Osteocyte (in vitro differentiated cells): ENCODE measurements at regions not wholly inside any gene's neighbourhood (a gene's known extent, or its start where the extent isn't known, plus 50 kb on each side); places are given as distances from the start of the nearest gene placed in this dataset.

Experiments used
- DNase-seq: peaks from one replicate; pipeline ENCODE4 v3.0.0; 2021; ENCODE audit warnings: mixed read lengths; ENCODE audit not compliant: unreplicated experiment; ENCODE audit errors: extremely low spot score
- H3K27ac Mint-ChIP-seq: one replicate; pipeline ENCODE4 v1.8.0; 2021; ENCODE audit warnings: mild to moderate bottlenecking, mixed read lengths; ENCODE audit not compliant: unreplicated experiment
- H3K27me3 Mint-ChIP-seq: one replicate; pipeline ENCODE4 v1.8.0; 2021; ENCODE audit warnings: mixed read lengths; ENCODE audit not compliant: unreplicated experiment
- H3K36me3 Mint-ChIP-seq: one replicate; pipeline ENCODE4 v1.8.0; 2021; ENCODE audit warnings: mixed read lengths; ENCODE audit not compliant: unreplicated experiment
- H3K4me1 Mint-ChIP-seq: one replicate; pipeline ENCODE4 v1.8.0; 2021; ENCODE audit warnings: mixed read lengths; ENCODE audit not compliant: unreplicated experiment
- H3K4me3 Mint-ChIP-seq: one replicate; pipeline ENCODE4 v1.8.0; 2021; ENCODE audit warnings: mild to moderate bottlenecking, moderate library complexity, mixed read lengths; ENCODE audit not compliant: unreplicated experiment
- H3K9me3 Mint-ChIP-seq: one replicate; pipeline ENCODE4 v1.8.0; 2021; ENCODE audit warnings: mixed read lengths; ENCODE audit not compliant: unreplicated experiment
- TF ChIP-seq, protein P1 (sequence below): fragments of 200-600 bp; sonication (generic); IDR thresholded peaks from 2 replicates; pipeline ENCODE4 v1.5.0; 2021; ENCODE audit warnings: antibody characterized with exemption, mild to moderate bottlenecking, moderate library complexity

DNA sequence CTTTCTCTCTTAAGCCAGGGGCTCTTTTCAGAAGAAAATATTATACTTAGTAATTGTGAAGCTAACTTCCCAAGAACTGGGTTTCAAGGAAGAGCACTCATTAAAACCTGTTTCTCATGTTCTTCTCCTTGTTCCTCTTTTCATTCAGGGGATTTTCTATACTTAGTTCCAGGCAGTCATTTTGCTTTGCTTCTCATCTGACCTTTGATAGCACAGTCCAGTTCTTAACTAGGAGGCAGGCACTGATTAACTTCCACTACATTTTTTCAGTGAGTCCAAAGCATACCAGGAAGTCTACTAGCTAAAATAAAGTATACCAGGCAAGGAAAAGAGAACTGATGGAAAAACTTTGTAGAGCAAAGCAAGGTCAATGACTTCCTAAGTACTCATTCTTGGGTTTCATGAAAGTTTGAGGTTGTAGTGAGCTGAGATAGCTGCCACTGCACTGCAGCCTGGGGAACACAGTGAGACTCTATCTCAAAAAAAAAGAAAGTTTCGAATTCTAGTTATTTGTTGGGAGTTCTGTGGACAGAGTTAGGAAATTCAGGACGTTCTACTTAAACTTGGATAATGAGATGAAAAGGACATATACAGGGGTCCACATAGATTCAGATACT lies 190.1 kb upstream of the HS3ST1 start:
- Mint-ChIP-seq H3K36me3 (no peaks in the 10 kb centered on the region), H3K9me3 (peaks cover 5% of the 10 kb centered on the region), H3K4me1 (no peaks in the 10 kb centered on the region), H3K27me3 (no peaks in the 10 kb centered on the region), H3K27ac (no peak overlapping the region), H3K4me3 (no peak overlapping the region)
- TF ChIP-seq, protein P1, sequence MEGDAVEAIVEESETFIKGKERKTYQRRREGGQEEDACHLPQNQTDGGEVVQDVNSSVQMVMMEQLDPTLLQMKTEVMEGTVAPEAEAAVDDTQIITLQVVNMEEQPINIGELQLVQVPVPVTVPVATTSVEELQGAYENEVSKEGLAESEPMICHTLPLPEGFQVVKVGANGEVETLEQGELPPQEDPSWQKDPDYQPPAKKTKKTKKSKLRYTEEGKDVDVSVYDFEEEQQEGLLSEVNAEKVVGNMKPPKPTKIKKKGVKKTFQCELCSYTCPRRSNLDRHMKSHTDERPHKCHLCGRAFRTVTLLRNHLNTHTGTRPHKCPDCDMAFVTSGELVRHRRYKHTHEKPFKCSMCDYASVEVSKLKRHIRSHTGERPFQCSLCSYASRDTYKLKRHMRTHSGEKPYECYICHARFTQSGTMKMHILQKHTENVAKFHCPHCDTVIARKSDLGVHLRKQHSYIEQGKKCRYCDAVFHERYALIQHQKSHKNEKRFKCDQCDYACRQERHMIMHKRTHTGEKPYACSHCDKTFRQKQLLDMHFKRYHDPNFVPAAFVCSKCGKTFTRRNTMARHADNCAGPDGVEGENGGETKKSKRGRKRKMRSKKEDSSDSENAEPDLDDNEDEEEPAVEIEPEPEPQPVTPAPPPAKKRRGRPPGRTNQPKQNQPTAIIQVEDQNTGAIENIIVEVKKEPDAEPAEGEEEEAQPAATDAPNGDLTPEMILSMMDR = no peak
- no peak for DNase-seq

DNA sequence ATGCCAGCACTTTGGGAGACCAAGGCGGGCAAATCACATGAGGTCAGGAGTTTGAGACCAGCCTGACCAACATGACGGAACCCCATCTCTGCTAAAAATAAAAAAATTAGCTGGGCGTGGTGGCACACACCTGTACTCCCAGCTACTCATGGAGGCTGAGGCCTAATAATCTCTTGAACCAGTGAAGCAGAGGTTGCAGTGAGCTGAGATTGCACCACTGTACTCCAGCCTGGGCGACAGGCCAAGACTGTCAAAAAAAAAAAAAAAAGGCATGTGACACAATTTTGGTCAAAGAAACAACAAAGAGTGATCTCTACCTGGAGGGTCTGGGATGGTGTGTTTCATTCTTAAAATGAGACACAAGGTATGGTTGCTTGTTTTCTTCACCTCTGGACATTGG lies 188.2 kb upstream of the HS3ST1 start:
- Mint-ChIP-seq H3K27ac (no peak overlapping the region), H3K4me1 (no peaks in the 10 kb centered on the region), H3K27me3 (no peaks in the 10 kb centered on the region), H3K4me3 (no peak overlapping the region), H3K36me3 (no peaks in the 10 kb centered on the region), H3K9me3 (peaks cover 5% of the 10 kb centered on the region)
- TF ChIP-seq, protein P1 = no peak
- DNase-seq = no peak

DNA sequence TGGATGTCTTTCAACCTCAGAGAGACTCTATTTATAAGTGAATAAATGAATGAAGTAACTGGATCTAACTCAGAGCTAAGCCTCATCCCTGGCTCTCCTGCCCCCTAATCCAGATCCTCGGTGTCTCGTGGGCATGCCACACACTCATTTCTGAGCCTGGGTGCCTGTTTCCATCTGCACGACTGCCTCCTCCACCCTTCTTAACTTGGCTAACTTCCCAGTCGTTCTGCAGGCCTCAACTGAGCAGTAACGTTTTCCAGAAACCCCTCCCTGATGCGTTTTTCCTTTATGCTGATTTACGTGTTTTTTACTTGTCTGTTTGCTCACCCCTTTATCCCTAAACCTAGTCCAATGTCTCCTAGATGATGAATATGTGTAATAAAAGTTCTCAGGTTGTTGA lies 186.9 kb upstream of the HS3ST1 start:
- H3K36me3 Mint-ChIP-seq = no peaks in the 10 kb centered on the region
- no peak for DNase-seq
- no peaks in the 10 kb centered on the region for H3K4me1 Mint-ChIP-seq
- no peak overlapping the region for H3K27ac Mint-ChIP-seq
- peaks cover 4% of the 10 kb centered on the region for H3K9me3 Mint-ChIP-seq
- no peaks in the 10 kb centered on the region for H3K27me3 Mint-ChIP-seq
- H3K4me3 Mint-ChIP-seq = no peak overlapping the region
- TF ChIP-seq, protein P1 = no peak

DNA sequence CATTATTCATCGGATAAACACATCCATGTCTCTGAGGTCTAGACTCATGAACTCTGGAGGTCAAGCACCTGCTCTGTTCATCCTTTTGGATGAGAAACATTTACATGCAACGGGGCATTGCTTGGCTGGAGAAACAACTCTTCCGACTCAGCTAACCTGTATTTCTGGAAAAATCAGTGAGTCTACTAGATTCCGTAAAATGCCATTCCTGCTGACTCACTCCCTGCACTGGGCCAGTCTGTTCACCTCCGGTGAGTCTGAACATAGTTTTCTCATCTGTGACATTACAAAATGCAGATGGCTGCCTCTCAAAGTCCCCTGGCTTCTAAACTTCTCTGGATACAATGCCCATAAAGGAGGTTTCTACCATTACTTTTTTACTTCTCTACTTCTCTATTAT lies 185.7 kb upstream of the HS3ST1 start:
- TF ChIP-seq, protein P1 = no peak

DNA sequence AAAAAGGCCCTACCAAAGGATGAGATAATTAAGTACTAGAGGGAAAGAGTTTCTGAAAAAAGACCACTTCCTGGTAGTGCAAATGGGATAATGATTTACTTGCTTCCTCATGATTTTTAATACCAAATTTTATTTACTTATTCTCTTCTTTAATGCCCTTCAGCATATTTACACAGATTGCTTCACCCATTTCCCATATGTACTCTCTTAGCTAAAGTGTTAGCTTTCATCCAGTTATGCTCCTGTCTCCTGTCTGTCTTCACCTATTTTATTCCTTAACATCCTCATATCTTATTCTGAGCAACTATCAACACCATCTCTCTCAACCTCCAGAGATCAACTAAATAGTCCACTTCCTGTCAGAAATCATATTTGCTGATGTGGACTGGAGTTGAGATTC lies 183.2 kb upstream of the HS3ST1 start:
- Mint-ChIP-seq H3K9me3 (no peaks in the 10 kb centered on the region), H3K27ac (no peak overlapping the region)
- TF ChIP-seq, protein P1 = no peak

More for the DNA sequence above, 185.7 kb upstream of the HS3ST1 start:
- H3K27me3 Mint-ChIP-seq = no peaks in the 10 kb centered on the region
- no peaks in the 10 kb centered on the region for H3K9me3 Mint-ChIP-seq
- H3K36me3 Mint-ChIP-seq = no peaks in the 10 kb centered on the region
- DNase-seq = no peak
- H3K4me1 Mint-ChIP-seq = no peaks in the 10 kb centered on the region
- no peak overlapping the region for H3K4me3 Mint-ChIP-seq
- H3K27ac Mint-ChIP-seq = no peak overlapping the region

More for the DNA sequence above, 183.2 kb upstream of the HS3ST1 start:
- Mint-ChIP-seq H3K4me3 (no peak overlapping the region), H3K27me3 (no peaks in the 10 kb centered on the region), H3K4me1 (no peaks in the 10 kb centered on the region), H3K36me3 (no peaks in the 10 kb centered on the region)
- no peak for DNase-seq
